ENCODE measurements at regions not wholly inside any gene's neighbourhood (a gene's known extent, or its start where the extent isn't known, plus 50 kb on each side); places are given as distances from the start of the nearest gene placed in this dataset.

DNA sequence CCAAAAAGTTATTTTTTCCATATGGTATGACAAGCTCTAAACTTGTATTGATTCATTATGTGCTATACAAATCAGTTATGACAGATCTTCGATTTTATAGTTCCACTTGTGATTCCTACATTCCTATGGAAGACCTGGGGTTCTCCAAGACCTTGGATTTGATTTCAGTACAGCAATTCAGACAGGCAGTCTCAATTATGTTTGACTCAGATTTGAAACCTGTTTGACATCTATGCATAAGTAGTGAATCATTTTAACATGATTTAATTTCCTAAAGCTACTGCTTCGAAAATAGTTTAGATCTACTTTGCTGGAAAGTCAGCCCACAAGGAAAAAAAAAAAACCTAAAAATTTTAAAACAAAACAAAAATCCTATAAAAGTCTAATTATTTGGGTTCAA is 820.4 kb downstream of the LUZP2 start:
- no peaks in the 10 kb centered on the region for H3K27me3 ChIP-seq (ENCODE audit: insufficient read depth, low read depth)
- no peak overlapping the region for H3K4me2 ChIP-seq
- no peak overlapping the region for H3K27ac ChIP-seq
- H3K9ac ChIP-seq, result no peak overlapping the region
- no peaks in the 10 kb centered on the region for H3K36me3 ChIP-seq (ENCODE audit: insufficient read depth)
- H3K79me2 ChIP-seq (ENCODE audit: insufficient read depth, low read depth), result no peaks in the 10 kb centered on the region
- H2AFZ ChIP-seq (ENCODE audit: low read depth), result no peak overlapping the region
- TF ChIP-seq, protein P1, sequence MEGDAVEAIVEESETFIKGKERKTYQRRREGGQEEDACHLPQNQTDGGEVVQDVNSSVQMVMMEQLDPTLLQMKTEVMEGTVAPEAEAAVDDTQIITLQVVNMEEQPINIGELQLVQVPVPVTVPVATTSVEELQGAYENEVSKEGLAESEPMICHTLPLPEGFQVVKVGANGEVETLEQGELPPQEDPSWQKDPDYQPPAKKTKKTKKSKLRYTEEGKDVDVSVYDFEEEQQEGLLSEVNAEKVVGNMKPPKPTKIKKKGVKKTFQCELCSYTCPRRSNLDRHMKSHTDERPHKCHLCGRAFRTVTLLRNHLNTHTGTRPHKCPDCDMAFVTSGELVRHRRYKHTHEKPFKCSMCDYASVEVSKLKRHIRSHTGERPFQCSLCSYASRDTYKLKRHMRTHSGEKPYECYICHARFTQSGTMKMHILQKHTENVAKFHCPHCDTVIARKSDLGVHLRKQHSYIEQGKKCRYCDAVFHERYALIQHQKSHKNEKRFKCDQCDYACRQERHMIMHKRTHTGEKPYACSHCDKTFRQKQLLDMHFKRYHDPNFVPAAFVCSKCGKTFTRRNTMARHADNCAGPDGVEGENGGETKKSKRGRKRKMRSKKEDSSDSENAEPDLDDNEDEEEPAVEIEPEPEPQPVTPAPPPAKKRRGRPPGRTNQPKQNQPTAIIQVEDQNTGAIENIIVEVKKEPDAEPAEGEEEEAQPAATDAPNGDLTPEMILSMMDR (conservative IDR thresholded peaks at IDR 0.05; ENCODE audit: low read depth, low read length), result no peak
- no peak overlapping the region for H3K4me3 ChIP-seq (IDR thresholded peaks at IDR 0.05; ENCODE audit: insufficient read depth, low read depth, low read length)
- H4K20me1 ChIP-seq (ENCODE audit: insufficient read depth), result no peaks in the 10 kb centered on the region
- no peaks in the 10 kb centered on the region for H3K4me1 ChIP-seq (ENCODE audit: low read depth, poor library complexity, severe bottlenecking)

DNA sequence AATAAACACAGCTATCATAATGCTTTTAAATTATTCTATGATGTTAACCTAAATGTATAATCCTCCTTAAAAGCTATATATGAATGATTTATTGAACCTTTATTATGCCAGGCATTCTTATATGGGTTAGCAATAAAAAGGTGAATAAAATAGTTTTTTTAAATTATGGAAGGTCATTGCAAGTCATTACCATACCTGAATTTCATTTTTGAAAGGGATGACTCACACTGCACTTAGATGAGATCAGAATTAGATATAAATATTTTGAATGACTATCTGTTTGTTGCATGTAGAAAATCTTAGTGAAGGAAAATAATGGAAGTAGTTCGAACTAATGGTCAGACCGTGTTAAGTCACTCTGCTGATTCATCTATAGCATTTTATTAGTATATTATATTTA is 822.3 kb downstream of the LUZP2 start:
- Histone ChIP-seq H4K20me1 (ENCODE audit: insufficient read depth) (no peaks in the 10 kb centered on the region), H3K36me3 (ENCODE audit: insufficient read depth) (no peaks in the 10 kb centered on the region), H3K4me1 (ENCODE audit: low read depth, poor library complexity, severe bottlenecking) (no peaks in the 10 kb centered on the region), H3K27ac (no peak overlapping the region), H3K27me3 (ENCODE audit: insufficient read depth, low read depth) (no peaks in the 10 kb centered on the region), H3K9ac (no peak overlapping the region), H3K4me2 (no peak overlapping the region), H2AFZ (ENCODE audit: low read depth) (no peak overlapping the region), H3K79me2 (ENCODE audit: insufficient read depth, low read depth) (no peaks in the 10 kb centered on the region), H3K4me3 (IDR thresholded peaks at IDR 0.05; ENCODE audit: insufficient read depth, low read depth, low read length) (no peak overlapping the region)
- TF ChIP-seq, protein P1 (conservative IDR thresholded peaks at IDR 0.05; ENCODE audit: low read depth, low read length), result no peak

DNA sequence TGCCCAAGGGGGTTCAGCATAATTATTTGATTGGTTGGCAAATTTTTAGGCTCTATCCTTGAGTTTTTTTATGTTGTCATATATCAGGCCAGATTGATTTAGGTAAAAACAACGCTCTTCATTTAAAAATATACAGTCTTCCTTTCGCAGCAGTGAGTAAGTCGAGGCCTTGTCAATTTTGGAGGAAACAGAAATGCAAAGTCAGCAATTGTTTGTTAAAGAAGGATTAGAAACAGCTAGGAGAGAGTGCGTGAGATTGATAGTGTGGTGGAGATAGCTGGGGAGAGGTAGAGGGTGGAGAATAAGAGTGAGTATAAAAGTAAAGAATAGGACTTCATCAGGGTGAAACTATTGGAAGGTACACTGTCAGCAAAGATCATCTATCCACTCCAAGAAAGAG is 830.8 kb downstream of the LUZP2 start:
- H3K4me2 ChIP-seq, result no peak overlapping the region
- H3K27ac ChIP-seq, result no peak overlapping the region
- H3K36me3 ChIP-seq (ENCODE audit: insufficient read depth), result no peaks in the 10 kb centered on the region
- TF ChIP-seq, protein P1 (conservative IDR thresholded peaks at IDR 0.05; ENCODE audit: low read depth, low read length), result no peak
- H3K9ac ChIP-seq, result no peak overlapping the region
- H3K27me3 ChIP-seq (ENCODE audit: insufficient read depth, low read depth), result no peaks in the 10 kb centered on the region
- no peak overlapping the region for H3K4me3 ChIP-seq (IDR thresholded peaks at IDR 0.05; ENCODE audit: insufficient read depth, low read depth, low read length)
- no peaks in the 10 kb centered on the region for H4K20me1 ChIP-seq (ENCODE audit: insufficient read depth)
- no peak overlapping the region for H2AFZ ChIP-seq (ENCODE audit: low read depth)
- H3K4me1 ChIP-seq (ENCODE audit: low read depth, poor library complexity, severe bottlenecking), result no peaks in the 10 kb centered on the region
- no peaks in the 10 kb centered on the region for H3K79me2 ChIP-seq (ENCODE audit: insufficient read depth, low read depth)

DNA sequence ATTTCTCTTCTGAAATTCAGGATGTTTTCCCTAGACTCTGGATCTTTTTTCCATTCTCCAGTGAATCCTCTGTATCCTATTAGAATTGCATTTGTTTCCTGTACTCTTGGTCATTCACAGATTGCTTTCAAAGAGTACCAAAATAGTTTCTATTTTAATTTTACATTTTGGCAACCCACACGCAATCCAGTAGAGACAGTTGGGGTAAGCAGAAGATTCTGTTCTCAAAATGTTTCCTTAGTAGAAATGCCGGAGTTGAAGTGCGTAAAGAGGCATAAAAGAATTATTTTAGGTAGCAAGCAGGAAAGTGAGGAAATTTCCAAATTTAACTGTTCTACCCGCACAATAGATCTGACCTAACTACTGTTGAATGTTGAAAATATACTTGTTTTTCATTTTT is 842.4 kb downstream of the LUZP2 start:
- no peaks in the 10 kb centered on the region for H3K36me3 ChIP-seq (ENCODE audit: insufficient read depth)
- H3K4me3 ChIP-seq (IDR thresholded peaks at IDR 0.05; ENCODE audit: insufficient read depth, low read depth, low read length), result no peak overlapping the region
- no peaks in the 10 kb centered on the region for H3K27me3 ChIP-seq (ENCODE audit: insufficient read depth, low read depth)
- no peaks in the 10 kb centered on the region for H4K20me1 ChIP-seq (ENCODE audit: insufficient read depth)
- no peaks in the 10 kb centered on the region for H3K79me2 ChIP-seq (ENCODE audit: insufficient read depth, low read depth)
- no peaks in the 10 kb centered on the region for H3K4me1 ChIP-seq (ENCODE audit: low read depth, poor library complexity, severe bottlenecking)
- no peak overlapping the region for H2AFZ ChIP-seq (ENCODE audit: low read depth)
- H3K4me2 ChIP-seq, result no peak overlapping the region
- TF ChIP-seq, protein P1 (conservative IDR thresholded peaks at IDR 0.05; ENCODE audit: low read depth, low read length), result no peak
- H3K27ac ChIP-seq, result no peak overlapping the region
- H3K9ac ChIP-seq, result no peak overlapping the region

DNA sequence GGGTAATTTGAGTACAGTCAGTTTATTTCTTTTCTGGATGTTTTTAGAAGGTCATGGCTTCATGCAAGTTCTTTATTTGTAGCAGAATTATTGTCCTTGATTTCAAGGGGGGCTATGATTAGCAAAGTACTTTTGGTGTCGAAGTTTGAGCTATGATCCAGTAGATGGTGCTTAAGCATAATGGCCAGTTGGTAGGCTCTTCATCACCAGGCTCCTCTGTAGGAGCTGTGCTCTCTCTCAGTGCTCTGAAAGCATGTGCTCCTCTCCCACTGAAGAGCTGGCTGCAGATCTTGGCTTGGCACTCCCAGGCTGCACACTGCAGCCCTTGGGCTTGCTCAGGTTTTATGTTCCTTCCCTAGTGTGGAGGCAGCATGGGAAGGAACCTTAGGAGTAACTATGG is 852.7 kb downstream of the LUZP2 start:
- H3K4me1 ChIP-seq (ENCODE audit: low read depth, poor library complexity, severe bottlenecking), result no peaks in the 10 kb centered on the region
- H3K27me3 ChIP-seq (ENCODE audit: insufficient read depth, low read depth), result no peaks in the 10 kb centered on the region
- H2AFZ ChIP-seq (ENCODE audit: low read depth), result no peak overlapping the region
- no peak overlapping the region for H3K9ac ChIP-seq
- no peaks in the 10 kb centered on the region for H4K20me1 ChIP-seq (ENCODE audit: insufficient read depth)
- TF ChIP-seq, protein P1 (conservative IDR thresholded peaks at IDR 0.05; ENCODE audit: low read depth, low read length), result no peak
- H3K79me2 ChIP-seq (ENCODE audit: insufficient read depth, low read depth), result no peaks in the 10 kb centered on the region
- no peak overlapping the region for H3K27ac ChIP-seq
- H3K4me3 ChIP-seq (IDR thresholded peaks at IDR 0.05; ENCODE audit: insufficient read depth, low read depth, low read length), result no peak overlapping the region
- H3K36me3 ChIP-seq (ENCODE audit: insufficient read depth), result no peaks in the 10 kb centered on the region
- H3K4me2 ChIP-seq, result no peak overlapping the region

All from KMS-11 (cell line).